H1 (cell line): ENCODE measurements at regions not wholly inside any gene's neighbourhood (a gene's known extent, or its start where the extent isn't known, plus 50 kb on each side); places are given as distances from the start of the nearest gene placed in this dataset.

ENCODE experiments used
- CTCF ChIA-PET: fragments of 300-600 bp; sonication (Branson Sonifier 250); formaldehyde crosslinking; loops from one replicate; lab custom pipeline; 2021; ENCODE audit not compliant: partially characterized antibody; lab: Charles Lee
- POLR2A ChIA-PET: fragments of 300-600 bp; sonication (Branson Sonifier 250); formaldehyde crosslinking; loops from one replicate; lab custom pipeline; 2021; ENCODE audit warnings: inconsistent platforms; ENCODE audit not compliant: partially characterized antibody; lab: Charles Lee
- DNase-seq, 2 experiments: peaks; one replicate each; pipeline versions ENCODE4 v3.0.0 to v3.0.0-alpha.2; 2010 to 2022; ENCODE audit warnings: low spot score in 2 of 2, low read depth in 1 of 2, mixed read lengths in 1 of 2
- FAIRE-seq: peaks from 2 replicates; lab custom pipeline; 2011; peaks lifted over from hg19 to GRCh38; lab: Jason Lieb, UNC
- H2AFZ ChIP-seq: 2 replicates; pipeline ENCODE4 v1.8.1; 2012; ENCODE audit warnings: low read length, inconsistent platforms
- H2AK5ac ChIP-seq: 2 replicates; pipeline ENCODE4 v1.6.1; 2013; ENCODE audit warnings: low read depth, low read length
- H2BK120ac ChIP-seq: replicated peaks from 2 replicates; pipeline ENCODE3; 2013; ENCODE audit warnings: low read depth, low read length, inconsistent platforms
- H2BK12ac ChIP-seq: 2 replicates; pipeline ENCODE4 v1.6.1; 2013; ENCODE audit warnings: low read depth, low read length
- H2BK15ac ChIP-seq: 2 replicates; pipeline ENCODE4 v1.6.1; 2013; ENCODE audit warnings: low read length
- H2BK20ac ChIP-seq: 2 replicates; pipeline ENCODE4 v1.6.1; 2013; ENCODE audit warnings: low read length
- H2BK5ac ChIP-seq: 2 replicates; pipeline ENCODE4 v1.6.1; 2013; ENCODE audit warnings: low read depth, low read length
- H3K14ac ChIP-seq: 2 replicates; pipeline ENCODE4 v1.6.1; 2013; ENCODE audit warnings: inconsistent platforms; ENCODE audit not compliant: insufficient read length
- H3K18ac ChIP-seq: 2 replicates; pipeline ENCODE4 v1.6.1; 2013; ENCODE audit warnings: low read length; ENCODE audit errors: extremely low read depth
- H3K23ac ChIP-seq: 2 replicates; pipeline ENCODE4 v1.6.1; 2013; ENCODE audit warnings: inconsistent platforms; ENCODE audit not compliant: insufficient read length
- H3K23me2 ChIP-seq: 2 replicates; pipeline ENCODE4 v1.6.1; 2013; ENCODE audit warnings: low read depth, low read length
- H3K27ac ChIP-seq: 2 replicates; pipeline ENCODE4 v1.6.1; 2011; ENCODE audit warnings: low read depth, low read length, inconsistent platforms
- H3K27me3 ChIP-seq, 4 experiments: replicated peaks in 1 of 4; 1 replicate in 1 of 4; 2 replicates in 3 of 4; pipeline versions ENCODE4 v1.6.1 to v1.8.1; 2011 to 2013; ENCODE audit warnings: low read length in 3 of 4, mild to moderate bottlenecking in 3 of 4, inconsistent platforms in 2 of 4, mixed read lengths in 2 of 4, moderate library complexity in 1 of 4; ENCODE audit not compliant: control insufficient read depth in 3 of 4, insufficient read depth in 3 of 4; ENCODE audit errors: extremely low read depth in 1 of 4
- H3K36me3 ChIP-seq, 4 experiments: 2 replicates each; pipeline versions ENCODE4 v1.6.1 to v1.8.1; 2011 to 2013; ENCODE audit warnings: mild to moderate bottlenecking in 4 of 4, low read length in 3 of 4, moderate library complexity in 2 of 4, control low read depth in 1 of 4, inconsistent platforms in 1 of 4; ENCODE audit not compliant: insufficient read depth in 4 of 4, control insufficient read depth in 2 of 4
- H3K4ac ChIP-seq: replicated peaks from 2 replicates; pipeline ENCODE3; 2013; ENCODE audit warnings: low read length, low read depth, mixed read lengths, inconsistent platforms; ENCODE audit not compliant: insufficient read length
- H3K4me1 ChIP-seq, 4 experiments: replicated peaks in 1 of 4; 1 replicate in 1 of 4; 2 replicates in 3 of 4; pipeline versions ENCODE4 v1.6.1 to v1.8.1; 2011 to 2013; ENCODE audit warnings: low read length in 3 of 4, inconsistent platforms in 2 of 4, mixed read lengths in 1 of 4; ENCODE audit not compliant: insufficient read depth in 4 of 4, control insufficient read depth in 3 of 4
- H3K4me2 ChIP-seq, 2 experiments: 2 replicates each; pipeline versions ENCODE4 v1.6.1 to v1.8.1; 2011 to 2013; ENCODE audit warnings: low read depth in 2 of 2, low read length in 2 of 2, control low read depth in 1 of 2, inconsistent platforms in 1 of 2, mild to moderate bottlenecking in 1 of 2; ENCODE audit not compliant: insufficient read depth in 1 of 2
- H3K4me3 ChIP-seq, 4 experiments: fragments of 200-600, 300-600 bp in 1 of 4; sonication (generic), shearing (Covaris generic), sonication (Bioruptor Twin) in 1 of 4; 2 replicates each; pipeline versions ENCODE4 v1.5.1 to v1.8.1; 2011 to 2016; ENCODE audit warnings: low read length in 4 of 4, low read depth in 3 of 4, control low read depth in 2 of 4, inconsistent platforms in 2 of 4, mild to moderate bottlenecking in 2 of 4, mixed read lengths in 1 of 4, moderate library complexity in 1 of 4; ENCODE audit not compliant: insufficient read depth in 2 of 4; ENCODE audit errors: extremely low read depth in 1 of 4
- H3K56ac ChIP-seq: replicated peaks from 2 replicates; pipeline ENCODE3; 2013; ENCODE audit warnings: low read depth, mild to moderate bottlenecking, mixed read lengths, low read length, inconsistent platforms; ENCODE audit not compliant: insufficient read length
- H3K79me1 ChIP-seq: 2 replicates; pipeline ENCODE4 v1.6.1; 2013; ENCODE audit warnings: low read depth, low read length, control low read depth
- H3K79me2 ChIP-seq, 2 experiments: 2 replicates each; pipeline versions ENCODE4 v1.6.1 to v1.8.1; 2012 to 2013; ENCODE audit warnings: low read length in 2 of 2, mild to moderate bottlenecking in 2 of 2, inconsistent platforms in 1 of 2; ENCODE audit not compliant: insufficient read depth in 2 of 2, control insufficient read depth in 1 of 2
- H3K9ac ChIP-seq, 4 experiments: replicated peaks in 1 of 4; 1 replicate in 1 of 4; 2 replicates in 3 of 4; pipeline versions ENCODE4 v1.6.1 to v1.8.1; 2011 to 2013; ENCODE audit warnings: low read depth in 3 of 4, low read length in 3 of 4, control low read depth in 2 of 4, mild to moderate bottlenecking in 2 of 4, moderate library complexity in 2 of 4, inconsistent platforms in 1 of 4; ENCODE audit errors: extremely low read depth in 1 of 4
- H3K9me3 ChIP-seq, 2 experiments: 2 replicates each; pipeline versions ENCODE4 v1.6.1 to v1.8.1; 2012 to 2013; ENCODE audit warnings: mild to moderate bottlenecking in 2 of 2, moderate library complexity in 2 of 2, control low read depth in 1 of 2, inconsistent platforms in 1 of 2, low read depth in 1 of 2, low read length in 1 of 2, mixed read lengths in 1 of 2; ENCODE audit not compliant: insufficient read depth in 2 of 2
- H4K20me1 ChIP-seq, 2 experiments: replicated peaks in 1 of 2; 2 replicates each; pipeline versions ENCODE3 to v1.8.1; 2011 to 2013; ENCODE audit warnings: inconsistent platforms in 2 of 2, low read length in 2 of 2, mild to moderate bottlenecking in 1 of 2; ENCODE audit not compliant: insufficient read depth in 2 of 2, control insufficient read depth in 1 of 2
- H4K5ac ChIP-seq: 2 replicates; pipeline ENCODE4 v1.6.1; 2013; ENCODE audit warnings: low read length, low read depth, mixed read lengths, inconsistent platforms; ENCODE audit not compliant: insufficient read length
- H4K8ac ChIP-seq: 2 replicates; pipeline ENCODE4 v1.8.0; 2013; ENCODE audit warnings: mild to moderate bottlenecking, moderate library complexity, low read length, inconsistent platforms; ENCODE audit not compliant: insufficient read depth; ENCODE audit errors: extremely low read depth
- H4K91ac ChIP-seq: replicated peaks from 2 replicates; pipeline ENCODE3; 2013; ENCODE audit warnings: low read length, mixed read lengths, inconsistent platforms; ENCODE audit not compliant: insufficient read length
- CHD1 ChIP-seq: IDR thresholded peaks from 2 replicates; pipeline ENCODE4 v1.6.1; 2012; ENCODE audit warnings: low read depth, low read length, improper control_type of control experiment
- EZH2 ChIP-seq: fragments of 200-600 bp; sonication (generic); IDR thresholded peaks from 2 replicates; pipeline ENCODE4 v1.7.1; 2012; ENCODE audit warnings: low read depth, mild to moderate bottlenecking, moderate library complexity, low read length, inconsistent platforms; ENCODE audit not compliant: severe bottlenecking
- POU5F1 ChIP-seq: IDR thresholded peaks from 2 replicates; pipeline ENCODE4 v1.6.1; 2011; ENCODE audit warnings: low read depth, mild to moderate bottlenecking, low read length, moderate library complexity
- RBBP5 ChIP-seq: IDR thresholded peaks from 2 replicates; pipeline ENCODE4 v1.7.1; 2012; ENCODE audit warnings: low read depth, mild to moderate bottlenecking, inconsistent platforms, low read length, moderate library complexity, borderline replicate concordance
- RXRA ChIP-seq: IDR thresholded peaks from 2 replicates; pipeline ENCODE4 v1.6.1; 2011; ENCODE audit warnings: low read depth, mild to moderate bottlenecking, low read length, moderate library complexity; ENCODE audit not compliant: insufficient read depth
- SIRT6 ChIP-seq: IDR thresholded peaks from one replicate; pipeline ENCODE4 v1.7.1; 2012; ENCODE audit warnings: low read length, inconsistent platforms
- TAF7 ChIP-seq: optimal IDR thresholded peaks from 2 replicates; pipeline ENCODE3; 2011; ENCODE audit warnings: low read depth, mild to moderate bottlenecking, inconsistent platforms, low read length, moderate library complexity, borderline replicate concordance
- TBP ChIP-seq: IDR thresholded peaks from 2 replicates; pipeline ENCODE4 v1.6.1; 2011; ENCODE audit warnings: low read depth, low read length, improper control_type of control experiment
- TCF12 ChIP-seq: IDR thresholded peaks from 2 replicates; pipeline ENCODE4 v1.6.1; 2011; ENCODE audit warnings: low read depth, mild to moderate bottlenecking, low read length
- WGBS, 2 experiments: shearing (Covaris generic) in 1 of 2; methylation state at CpG; one replicate each; pipeline versions ENCODE4 v1.1.6 to v1.1.7; 2013 to 2015; ENCODE audit warnings: low lambda C conversion rate in 2 of 2, mixed read lengths in 2 of 2, inconsistent platforms in 1 of 2, low coverage in 1 of 2, missing lambda C conversion rate in 1 of 2; ENCODE audit not compliant: insufficient replicate concordance in 2 of 2, insufficient coverage in 1 of 2, insufficient read length in 1 of 2; ENCODE audit errors: extremely low coverage in 1 of 2, missing lambda C conversion rate in 1 of 2; 5-methylcytosine and 5-hydroxymethylcytosine counted together
- TF ChIP-seq, protein P1 (sequence below): IDR thresholded peaks from 2 replicates; pipeline ENCODE4 v1.6.1; 2012; ENCODE audit warnings: low read length, inconsistent platforms

DNA sequence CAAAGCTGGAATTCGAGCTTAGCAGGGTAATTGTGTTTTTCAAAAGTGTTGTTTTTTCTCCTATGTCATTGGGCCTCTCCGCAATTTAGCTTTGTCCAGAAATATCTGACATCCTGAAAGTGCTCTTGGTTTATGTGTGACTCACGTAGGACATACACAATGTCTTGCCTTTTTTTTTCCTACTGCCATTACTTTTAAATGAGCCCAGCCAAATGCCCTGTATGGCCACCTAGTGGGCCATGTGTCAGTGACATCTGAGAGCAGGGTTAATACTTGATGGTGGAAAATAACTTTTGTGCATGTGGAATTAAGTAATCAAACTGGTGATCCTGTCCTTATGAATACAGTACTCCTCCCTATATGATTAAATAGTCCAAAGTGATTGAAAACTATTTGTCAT is 1411.1 kb upstream of the TENM3 start:
- no peak overlapping the region for H3K4me2 ChIP-seq
- H4K8ac ChIP-seq, result no peak overlapping the region
- H2BK15ac ChIP-seq, result no peak overlapping the region
- WGBS, 2 experiments, result 56% methylated on average over 3 of the region's 3 CpGs; no CpG with 5 or more reads in 1 of the 2 experiments
- no peaks in the 10 kb centered on the region for H3K36me3 ChIP-seq
- no peak overlapping the region for H3K27ac ChIP-seq
- no peak overlapping the region for H2BK20ac ChIP-seq
- CTCF ChIA-PET, result interaction anchor here (0.6 to 1.8 kb wide), 8 partner anchors 8 to 1823 kb away, joined by 3 to 7 read pairs (median 4); no protein-coding TSS in a partner anchor
- H4K5ac ChIP-seq, result no peak overlapping the region
- H3K18ac ChIP-seq, result no peak overlapping the region
- H3K23ac ChIP-seq, result no peak overlapping the region
- no peaks in the 10 kb centered on the region for H3K23me2 ChIP-seq
- H3K56ac ChIP-seq, result no peak overlapping the region
- no peaks in the 10 kb centered on the region for H3K27me3 ChIP-seq
- FAIRE-seq (no peak), DNase-seq (no peak)
- H2AK5ac ChIP-seq, result no peak overlapping the region
- POLR2A ChIA-PET, result no interaction called here
- H3K14ac ChIP-seq, result no peak overlapping the region
- no peaks in the 10 kb centered on the region for H3K79me2 ChIP-seq
- H2AFZ ChIP-seq, result no peak overlapping the region
- H2BK5ac ChIP-seq, result no peak overlapping the region
- no peak overlapping the region for H2BK12ac ChIP-seq
- H4K20me1 ChIP-seq, result no peaks in the 10 kb centered on the region
- no peak overlapping the region for H4K91ac ChIP-seq
- no peaks in the 10 kb centered on the region for H3K79me1 ChIP-seq
- no peak overlapping the region for H3K9ac ChIP-seq
- no peak overlapping the region for H3K4ac ChIP-seq
- peaks cover 0 to 2% (median 0%) of the 10 kb centered on the region in 4 experiments; a peak in 2 of 7 replicates for H3K4me1 ChIP-seq
- no peak overlapping the region for H2BK120ac ChIP-seq
- no peak overlapping the region for H3K4me3 ChIP-seq
- H3K9me3 ChIP-seq, result no peaks in the 10 kb centered on the region
- TF ChIP-seq SIRT6 (no peak), POU5F1 (no peak), TAF7 (no peak), EZH2 (no peak), CHD1 (no peak), TCF12 (no peak), RXRA (no peak), RBBP5 (no peak), TBP (no peak)
- TF ChIP-seq, protein P1, sequence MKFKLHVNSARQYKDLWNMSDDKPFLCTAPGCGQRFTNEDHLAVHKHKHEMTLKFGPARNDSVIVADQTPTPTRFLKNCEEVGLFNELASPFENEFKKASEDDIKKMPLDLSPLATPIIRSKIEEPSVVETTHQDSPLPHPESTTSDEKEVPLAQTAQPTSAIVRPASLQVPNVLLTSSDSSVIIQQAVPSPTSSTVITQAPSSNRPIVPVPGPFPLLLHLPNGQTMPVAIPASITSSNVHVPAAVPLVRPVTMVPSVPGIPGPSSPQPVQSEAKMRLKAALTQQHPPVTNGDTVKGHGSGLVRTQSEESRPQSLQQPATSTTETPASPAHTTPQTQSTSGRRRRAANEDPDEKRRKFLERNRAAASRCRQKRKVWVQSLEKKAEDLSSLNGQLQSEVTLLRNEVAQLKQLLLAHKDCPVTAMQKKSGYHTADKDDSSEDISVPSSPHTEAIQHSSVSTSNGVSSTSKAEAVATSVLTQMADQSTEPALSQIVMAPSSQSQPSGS, result no peak
